ENCODE measurements at regions not wholly inside any gene's neighbourhood (a gene's known extent, or its start where the extent isn't known, plus 50 kb on each side); places are given as distances from the start of the nearest gene placed in this dataset.
"Not testable (repeated sequence)": the region's sequence is repeated elsewhere in the genome, so short reads cannot be mapped to it uniquely, and the experiment has no call there.

DNA sequence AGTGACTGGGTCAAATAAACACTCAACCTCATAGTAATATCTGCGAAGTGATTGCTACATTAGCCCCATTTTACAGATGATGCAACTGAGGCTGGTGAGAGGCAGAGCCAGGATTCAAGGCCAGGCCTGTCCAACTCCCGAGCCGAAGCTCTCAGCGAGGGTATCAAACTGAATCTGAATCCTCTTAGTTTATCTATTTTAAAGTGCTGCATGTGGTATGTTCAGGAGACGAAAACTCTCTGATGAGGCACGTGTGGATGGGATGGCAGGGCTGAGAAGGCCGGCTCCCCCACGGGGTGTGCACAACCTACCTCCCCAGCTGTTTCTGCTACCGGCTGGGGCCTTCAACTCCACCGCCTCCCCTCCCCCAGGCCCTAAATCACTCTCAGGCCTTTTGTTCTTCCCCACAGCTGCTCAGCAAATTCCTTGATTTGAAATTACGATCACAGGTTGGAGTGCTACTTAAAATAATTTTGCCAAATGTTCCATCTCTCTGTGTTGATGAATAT lies 171.8 kb downstream of the TOMM20 start:
- DNase-seq (ENCODE audit: insufficient read length, low spot score) (no peak), FAIRE-seq (no peak)
- TF ChIP-seq POU2F2 (IDR thresholded peaks at IDR 0.05; ENCODE audit: low read depth, low read length) = no peak
- no peak for TF ChIP-seq POLR2AphosphoS5 (IDR thresholded peaks at IDR 0.05; ENCODE audit: low read depth, low read length)
- no peak for TF ChIP-seq TAF1 (IDR thresholded peaks at IDR 0.05; ENCODE audit: low read depth, low read length)

DNA sequence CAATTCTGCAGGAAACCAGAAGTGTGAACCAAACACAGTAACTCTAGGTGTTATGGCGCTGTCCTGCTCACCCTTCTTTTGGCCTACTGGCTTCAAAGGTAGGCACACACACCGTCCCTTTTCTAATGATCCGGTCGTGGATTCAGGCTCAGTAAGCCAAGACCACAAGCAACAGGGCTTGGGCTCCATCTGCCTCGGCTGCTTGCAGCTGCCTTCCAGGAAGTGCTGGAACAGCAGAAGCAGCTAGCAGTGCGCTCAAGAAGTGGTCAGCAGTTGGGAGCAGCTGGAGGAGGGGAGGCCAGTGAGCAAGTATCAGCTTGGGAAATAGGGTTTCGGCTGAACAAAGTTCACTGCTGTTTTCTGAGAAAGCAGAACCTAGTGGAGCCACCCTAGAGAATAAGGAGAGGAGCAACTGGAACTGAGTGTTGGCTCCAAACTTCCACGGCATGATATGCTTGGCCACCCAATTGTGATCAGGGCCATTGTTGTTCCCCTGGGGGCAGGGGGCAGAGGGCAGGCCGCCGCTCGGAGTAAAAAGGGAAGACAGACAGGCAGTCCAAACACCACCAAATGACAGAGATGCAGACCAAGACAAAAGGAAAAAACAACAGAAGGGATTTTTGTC lies 173.4 kb downstream of the TOMM20 start:
- no peak for TF ChIP-seq PAX5 (IDR thresholded peaks at IDR 0.05; ENCODE audit: insufficient read depth, low read length, severe bottlenecking)
- TF ChIP-seq POLR2A (IDR thresholded peaks at IDR 0.05; ENCODE audit: low read depth, low read length) = peak; percentile 74
- no peak; the same call in 1 of the 2 replicates for TF ChIP-seq POLR2AphosphoS5 (IDR thresholded peaks at IDR 0.05; ENCODE audit: low read depth, low read length)
- TF ChIP-seq SPI1 (IDR thresholded peaks at IDR 0.05; ENCODE audit: low read depth, low read length) = peak; percentile 44
- TF ChIP-seq TAF1 (IDR thresholded peaks at IDR 0.05; ENCODE audit: low read depth, low read length) = peak; percentile 64
- TF ChIP-seq POU2F2 (IDR thresholded peaks at IDR 0.05; ENCODE audit: low read depth, low read length) = 0 out of 2 replicates have a peak, but pooled peaks have one; percentile 38
- DNase-seq (ENCODE audit: insufficient read length, low spot score) (no peak), FAIRE-seq (peak; percentile 84)

DNA sequence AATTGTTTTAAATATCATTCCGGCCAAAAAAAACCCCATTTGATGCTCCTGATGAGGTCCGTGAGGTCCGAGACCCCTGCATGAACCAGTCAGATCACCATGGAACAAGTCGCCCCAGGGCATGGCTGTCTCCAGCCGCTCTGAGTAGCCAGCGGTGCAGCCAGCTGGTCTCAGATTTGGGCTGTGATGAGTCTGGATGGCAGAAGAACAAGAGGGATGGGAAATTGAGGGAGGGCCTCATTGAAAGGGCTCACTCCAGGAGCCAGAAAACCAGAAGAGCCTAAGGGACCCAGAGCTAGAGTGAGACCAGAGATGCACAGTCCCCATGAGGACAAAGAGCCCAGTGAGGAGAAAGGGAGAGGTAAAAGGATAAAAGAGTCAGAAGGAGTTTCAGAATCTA lies 174.0 kb downstream of the TOMM20 start:
- TF ChIP-seq POLR2AphosphoS5 (IDR thresholded peaks at IDR 0.05; ENCODE audit: low read depth, low read length) (no peak), POU2F2 (IDR thresholded peaks at IDR 0.05; ENCODE audit: low read depth, low read length) (no peak), SPI1 (IDR thresholded peaks at IDR 0.05; ENCODE audit: low read depth, low read length) (no peak), PAX5 (IDR thresholded peaks at IDR 0.05; ENCODE audit: insufficient read depth, low read length, severe bottlenecking) (no peak), POLR2A (IDR thresholded peaks at IDR 0.05; ENCODE audit: low read depth, low read length) (no peak; the same call in 1 of the 2 replicates), TAF1 (IDR thresholded peaks at IDR 0.05; ENCODE audit: low read depth, low read length) (no peak)
- DNase-seq (ENCODE audit: insufficient read length, low spot score) (no peak), FAIRE-seq (no peak)

DNA sequence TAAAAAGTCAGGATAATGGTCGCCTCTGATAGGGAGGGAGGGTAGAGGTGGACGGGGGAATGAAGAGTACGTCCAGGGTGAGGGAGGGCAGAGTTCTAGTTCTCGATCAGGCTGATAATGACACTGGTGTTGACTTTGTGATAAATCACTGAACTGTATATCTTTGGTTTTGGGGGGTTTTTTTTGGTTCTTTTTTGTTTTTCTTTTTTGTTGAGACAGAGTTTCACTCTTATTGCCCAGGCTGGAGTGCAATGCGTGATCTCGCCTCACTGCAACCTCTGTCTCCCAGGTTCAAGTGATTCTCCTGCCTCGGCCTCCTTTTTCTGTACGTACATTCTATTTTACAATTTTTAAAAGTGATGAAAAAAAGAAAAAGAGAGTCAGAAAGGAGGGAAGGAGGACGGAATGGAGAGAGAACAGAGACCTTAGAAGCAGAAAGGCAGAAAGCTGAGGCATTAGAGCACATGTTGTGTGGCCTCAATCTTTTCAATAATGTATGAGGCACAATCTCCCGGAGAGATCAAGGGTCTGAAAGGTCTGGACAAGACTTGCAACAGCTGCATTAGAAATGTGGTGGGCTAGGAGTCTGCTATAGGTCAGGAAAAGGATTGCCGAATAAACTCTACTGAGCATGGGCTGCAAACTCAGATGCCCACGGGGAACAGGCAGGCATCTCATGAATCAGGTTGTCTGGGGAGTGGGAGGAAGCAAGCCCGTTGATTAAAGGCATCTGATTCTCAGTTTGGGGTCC lies 174.8 kb downstream of the TOMM20 start:
- TF ChIP-seq PAX5 (IDR thresholded peaks at IDR 0.05; ENCODE audit: insufficient read depth, low read length, severe bottlenecking) = no peak
- TF ChIP-seq TAF1 (IDR thresholded peaks at IDR 0.05; ENCODE audit: low read depth, low read length) = peak; percentile 78
- no peak for DNase-seq (ENCODE audit: insufficient read length, low spot score)
- FAIRE-seq = peak; percentile 52

DNA sequence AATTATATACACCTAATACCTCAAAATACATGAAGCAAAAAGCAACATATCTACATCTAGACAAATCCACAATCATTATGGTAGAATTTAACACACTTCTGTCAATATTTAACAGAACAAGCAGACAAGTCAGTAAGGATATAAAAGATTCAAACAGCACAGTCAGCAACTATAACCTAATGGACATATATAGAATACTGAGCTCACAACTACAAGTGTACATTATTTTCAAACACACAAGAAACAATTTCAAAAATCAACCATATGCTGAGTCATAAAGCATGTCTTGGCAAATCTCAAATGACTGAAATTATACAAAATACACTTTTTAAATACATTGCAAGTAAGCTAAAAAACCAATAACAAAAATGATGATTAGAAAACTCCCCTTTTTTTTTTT lies 178.0 kb downstream of the TOMM20 start:
- no peak for DNase-seq (ENCODE audit: insufficient read length, low spot score)
- TF ChIP-seq POLR2AphosphoS5 (IDR thresholded peaks at IDR 0.05; ENCODE audit: low read depth, low read length) (no peak), POU2F2 (IDR thresholded peaks at IDR 0.05; ENCODE audit: low read depth, low read length) (no peak)
- no peak for FAIRE-seq

DNA sequence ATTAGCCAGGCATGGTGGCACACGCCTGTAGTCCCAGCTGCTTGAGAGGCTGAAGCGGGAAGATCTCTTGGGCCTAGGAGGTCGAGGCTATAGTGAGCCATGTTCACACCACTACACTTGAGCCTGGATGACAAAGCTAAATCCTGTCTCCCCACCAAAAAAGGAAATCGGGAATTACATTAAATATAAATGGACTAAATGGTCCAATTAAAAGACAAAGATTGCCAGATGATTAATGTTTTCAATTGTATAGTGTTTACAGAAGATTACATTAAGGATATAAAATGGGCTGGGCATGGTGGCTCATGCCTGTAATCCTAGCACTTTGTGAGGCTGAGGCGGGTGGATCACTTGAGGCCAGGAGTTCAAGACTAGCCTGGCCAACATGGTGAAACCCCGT lies 179.1 kb downstream of the TOMM20 start:
- not testable (repeated sequence) for FAIRE-seq; DNase-seq (ENCODE audit: insufficient read length, low spot score)

DNA sequence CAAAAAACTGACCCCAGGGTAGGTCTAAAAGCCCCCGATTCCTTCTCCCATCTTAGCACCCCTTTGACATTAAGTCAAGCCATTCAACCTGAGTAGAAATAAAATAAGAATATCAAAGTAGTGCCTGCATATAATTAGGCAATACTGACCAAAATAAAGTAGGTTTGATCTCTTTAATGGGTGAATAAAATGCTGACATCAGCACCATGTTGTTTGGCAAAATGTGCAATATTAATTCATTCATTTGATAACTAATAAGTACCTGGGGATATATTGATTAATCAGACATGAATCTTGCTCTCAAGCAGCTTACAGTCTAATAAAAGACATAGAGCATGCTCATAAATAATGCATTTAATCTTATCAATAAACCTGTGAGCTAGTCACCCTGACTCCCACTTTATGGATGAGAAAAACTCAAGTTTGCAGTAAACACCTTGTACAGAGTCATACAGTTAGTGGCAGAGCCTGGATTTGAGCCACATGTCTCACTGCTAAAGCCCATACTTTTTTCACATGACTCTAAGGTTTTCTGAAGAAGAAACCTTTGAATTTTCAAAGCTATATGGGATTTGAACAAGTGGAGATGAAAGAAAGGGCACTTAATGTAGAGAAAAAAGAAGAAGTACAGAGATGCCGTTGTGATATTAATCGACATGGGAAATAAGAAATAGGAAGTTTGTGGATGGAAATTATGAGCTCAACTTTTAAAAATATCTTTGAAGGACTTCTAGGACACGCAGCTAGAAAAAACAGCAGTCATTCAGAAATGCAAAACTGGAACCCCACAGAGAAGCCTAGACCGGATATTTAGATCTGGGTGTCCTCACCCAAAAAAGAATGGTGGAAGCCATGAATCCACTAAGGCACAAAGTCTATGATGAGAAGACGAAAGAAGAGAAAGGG lies 183.9 kb downstream of the TOMM20 start:
- FAIRE-seq (peak; percentile 41), DNase-seq (ENCODE audit: insufficient read length, low spot score) (no peak)
- TF ChIP-seq SPI1 (IDR thresholded peaks at IDR 0.05; ENCODE audit: low read depth, low read length) = no peak
- TF ChIP-seq POLR2A (IDR thresholded peaks at IDR 0.05; ENCODE audit: low read depth, low read length) = no peak
- no peak for TF ChIP-seq POLR2AphosphoS5 (IDR thresholded peaks at IDR 0.05; ENCODE audit: low read depth, low read length)
- no peak for TF ChIP-seq TAF1 (IDR thresholded peaks at IDR 0.05; ENCODE audit: low read depth, low read length)
- no peak for TF ChIP-seq PAX5 (IDR thresholded peaks at IDR 0.05; ENCODE audit: insufficient read depth, low read length, severe bottlenecking)
- TF ChIP-seq POU2F2 (IDR thresholded peaks at IDR 0.05; ENCODE audit: low read depth, low read length) = no peak

DNA sequence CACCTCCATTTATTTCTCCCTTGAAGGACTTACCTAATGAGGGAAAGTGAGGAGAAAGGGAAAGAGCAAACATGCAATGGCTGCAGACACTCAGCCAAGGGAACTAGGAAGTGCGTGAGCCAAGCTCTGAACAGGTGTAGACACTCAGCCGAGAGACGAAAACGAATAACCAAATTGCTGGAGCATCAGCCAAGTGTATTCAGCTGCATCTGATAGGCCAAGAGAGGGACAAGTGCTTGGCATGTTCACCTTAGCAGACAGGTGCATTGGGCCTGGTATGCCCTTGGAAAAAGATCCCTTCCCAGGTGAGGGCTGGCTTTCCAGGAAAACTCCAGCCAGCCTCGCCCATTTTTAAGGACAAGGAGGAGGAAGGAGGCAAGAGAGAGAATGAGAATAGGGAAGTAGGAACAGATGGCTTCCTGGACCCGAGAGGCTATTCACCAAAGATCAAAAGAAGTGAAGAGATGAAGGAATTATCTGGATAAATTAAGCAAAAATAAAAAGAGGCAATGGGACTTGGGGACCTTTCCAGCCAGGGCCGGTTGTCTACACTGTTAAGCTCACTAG lies 184.7 kb downstream of the TOMM20 start:
- no peak for DNase-seq (ENCODE audit: insufficient read length, low spot score)
- TF ChIP-seq SPI1 (IDR thresholded peaks at IDR 0.05; ENCODE audit: low read depth, low read length) = 0 out of 2 replicates have a peak, but pooled peaks have one; percentile 15
- no peak for TF ChIP-seq POU2F2 (IDR thresholded peaks at IDR 0.05; ENCODE audit: low read depth, low read length)
- no peak for TF ChIP-seq PAX5 (IDR thresholded peaks at IDR 0.05; ENCODE audit: insufficient read depth, low read length, severe bottlenecking)
- FAIRE-seq = peak; percentile 72

DNA sequence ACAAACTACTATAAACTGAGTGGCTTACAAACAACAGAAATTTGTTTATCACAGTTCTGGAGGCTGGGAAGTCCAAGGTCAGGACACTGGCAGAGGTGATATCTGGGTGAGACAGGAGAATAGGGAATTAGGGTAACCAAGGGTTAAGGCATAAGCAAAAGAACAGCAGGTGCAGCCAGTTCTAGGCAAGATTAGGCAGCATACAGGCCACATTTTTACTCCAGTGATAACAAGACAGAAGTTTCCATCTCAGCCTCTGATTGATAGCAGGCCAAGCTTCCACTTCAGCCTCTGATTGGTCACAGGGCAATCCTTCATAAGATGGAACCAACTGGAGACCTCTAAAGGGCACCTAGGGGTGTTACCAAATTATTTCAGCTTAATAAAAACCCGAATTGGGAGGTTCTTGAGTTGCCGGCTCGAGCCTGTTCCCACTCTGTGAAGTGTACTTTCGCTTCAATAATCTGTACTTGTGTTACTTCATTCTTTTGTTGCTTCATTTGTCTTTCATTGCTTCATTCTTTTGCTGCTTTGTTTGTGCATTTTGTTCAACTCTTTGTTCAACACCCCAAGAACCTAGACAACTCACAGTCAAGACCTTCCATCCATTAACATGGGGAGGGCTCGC lies 185.6 kb downstream of the TOMM20 start:
- DNase-seq (ENCODE audit: insufficient read length, low spot score) = no peak
- no peak for TF ChIP-seq POLR2A (IDR thresholded peaks at IDR 0.05; ENCODE audit: low read depth, low read length)
- TF ChIP-seq TAF1 (IDR thresholded peaks at IDR 0.05; ENCODE audit: low read depth, low read length) = no peak
- TF ChIP-seq POU2F2 (IDR thresholded peaks at IDR 0.05; ENCODE audit: low read depth, low read length) = no peak
- TF ChIP-seq POLR2AphosphoS5 (IDR thresholded peaks at IDR 0.05; ENCODE audit: low read depth, low read length) = no peak
- TF ChIP-seq SPI1 (IDR thresholded peaks at IDR 0.05; ENCODE audit: low read depth, low read length) = no peak
- no peak for TF ChIP-seq PAX5 (IDR thresholded peaks at IDR 0.05; ENCODE audit: insufficient read depth, low read length, severe bottlenecking)
- FAIRE-seq = no peak
